GM12878 (cell line): ENCODE measurements at regions not wholly inside any gene's neighbourhood (a gene's known extent, or its start where the extent isn't known, plus 50 kb on each side); places are given as distances from the start of the nearest gene placed in this dataset.

Source experiments
- CHD2 ChIP-seq: IDR thresholded peaks from 2 replicates; pipeline ENCODE4 v1.6.1; 2011; ENCODE audit warnings: low read depth, low read length, improper control_type of control experiment, borderline replicate concordance
- CTCF ChIP-seq, 3 experiments: IDR thresholded peaks in 2 of 3; conservative IDR thresholded peaks in 1 of 3; 2 replicates each; pipeline ENCODE4 v1.5.1; 2011; ENCODE audit warnings: low read depth in 3 of 3, low read length in 3 of 3, mild to moderate bottlenecking in 3 of 3, control low read depth in 2 of 3, moderate library complexity in 2 of 3, inconsistent platforms in 1 of 3, mixed read lengths in 1 of 3; ENCODE audit not compliant: control insufficient read depth in 2 of 3, insufficient read depth in 1 of 3; ENCODE audit errors: extremely low read depth in 1 of 3
- EP300 ChIP-seq, 2 experiments: fragments of 150-350 bp in 1 of 2; IDR thresholded peaks; 2 replicates each; pipeline ENCODE4 v1.6.1; 2011 to 2012; ENCODE audit warnings: low read depth in 2 of 2, low read length in 2 of 2, borderline replicate concordance in 1 of 2, improper control_type of control experiment in 1 of 2, inconsistent platforms in 1 of 2; ENCODE audit not compliant: control insufficient read depth in 1 of 2
- IKZF2 ChIP-seq, 2 experiments: fragments of 450-650 bp; IDR thresholded peaks; 2 replicates each; pipeline ENCODE4 v1.6.1; 2017; ENCODE audit warnings: mild to moderate bottlenecking in 2 of 2, moderate library complexity in 2 of 2
- MTA3 ChIP-seq: IDR thresholded peaks from 2 replicates; pipeline ENCODE4 v1.6.1; 2012; ENCODE audit warnings: low read length, inconsistent platforms, borderline replicate concordance
- NFYB ChIP-seq: IDR thresholded peaks from 2 replicates; pipeline ENCODE4 v1.6.1; 2011; ENCODE audit warnings: low read depth, mild to moderate bottlenecking, low read length, improper control_type of control experiment, moderate library complexity; ENCODE audit not compliant: insufficient read depth
- POLR2A ChIP-seq: IDR thresholded peaks from 2 replicates; pipeline ENCODE4 v1.6.1; 2011; ENCODE audit warnings: low read depth, mild to moderate bottlenecking, low read length
- POLR2AphosphoS5 ChIP-seq: IDR thresholded peaks from 2 replicates; pipeline ENCODE4 v1.6.1; 2011; ENCODE audit warnings: mild to moderate bottlenecking, low read length, inconsistent platforms
- RCOR1 ChIP-seq: conservative IDR thresholded peaks from 2 replicates; pipeline ENCODE4 v1.6.1; 2012; ENCODE audit warnings: low read depth, low read length, improper control_type of control experiment
- USF2 ChIP-seq: IDR thresholded peaks from 2 replicates; pipeline ENCODE4 v1.6.1; 2011; ENCODE audit warnings: low read depth, low read length, improper control_type of control experiment, borderline replicate concordance
- ZNF274 ChIP-seq: IDR thresholded peaks from one replicate; pipeline ENCODE4 v1.8.0; 2011; ENCODE audit not compliant: insufficient read length, insufficient read depth
- ZNF687 ChIP-seq: fragments of 450-650 bp; IDR thresholded peaks from 2 replicates; pipeline ENCODE4 v1.6.1; 2017; ENCODE audit warnings: mild to moderate bottlenecking, moderate library complexity

GRCh38 chr13:110004814-110005213 lies 218.4 kb upstream of the IRS2 start:
- no peak for TF ChIP-seq POLR2A
- TF ChIP-seq CTCF (IDR thresholded peaks at IDR 0.05 in 2 of 3, conservative IDR thresholded peaks at IDR 0.05 in 1 of 3; ENCODE audit: control insufficient read depth in 2 of 3, extremely low read depth in 1 of 3, insufficient read depth in 1 of 3, low read depth in 3 of 3, low read length in 3 of 3): no peak
- no peak for TF ChIP-seq MTA3
- TF ChIP-seq USF2: no peak
- no peak for TF ChIP-seq RCOR1
- no peak for TF ChIP-seq EP300 (IDR thresholded peaks at IDR 0.05; ENCODE audit: borderline replicate concordance in 1 of 2, control insufficient read depth in 1 of 2, low read depth in 2 of 2, low read length in 2 of 2)
- no peak for TF ChIP-seq IKZF2 (IDR thresholded peaks at IDR 0.05)
- no peak for TF ChIP-seq POLR2AphosphoS5
- no peak for TF ChIP-seq CHD2
- TF ChIP-seq ZNF687: no peak
- TF ChIP-seq NFYB: no peak
- no peak for TF ChIP-seq ZNF274
